ENCODE measurements at regions not wholly inside any gene's neighbourhood (a gene's known extent, or its start where the extent isn't known, plus 50 kb on each side); places are given as distances from the start of the nearest gene placed in this dataset.
"Not testable (repeated sequence)": the region's sequence is repeated elsewhere in the genome, so short reads cannot be mapped to it uniquely, and the experiment has no call there.

- H3K27me3 ChIP-seq (ENCODE audit: insufficient read depth, low read length, poor library complexity, severe bottlenecking); H4K20me1 ChIP-seq (ENCODE audit: insufficient read depth, low read length, poor library complexity, severe bottlenecking); H3K4me2 ChIP-seq (ENCODE audit: low read depth, low read length, poor library complexity, severe bottlenecking); H3F3A ChIP-seq (ENCODE audit: low read depth); H3K36me3 ChIP-seq (ENCODE audit: insufficient read depth, low read length); H3K4me3 ChIP-seq (ENCODE audit: low read length, poor library complexity, severe bottlenecking); H3K79me2 ChIP-seq (ENCODE audit: insufficient read depth, low read length); H3K4me1 ChIP-seq (ENCODE audit: insufficient read depth, low read length, poor library complexity, severe bottlenecking); H3K9me3 ChIP-seq (ENCODE audit: insufficient read depth, low read depth, low read length); H2AFZ ChIP-seq (ENCODE audit: low read length); H3K9ac ChIP-seq (ENCODE audit: low read depth, low read length, poor library complexity, severe bottlenecking); H3K9me2 ChIP-seq (replicated peaks; ENCODE audit: low read depth, low read length): not testable (repeated sequence)
These were observed 1093.1 kb upstream of the DEFB115 start for GRCh38 chr20:30164389-30164788.

- no peaks in the 10 kb centered on the region for H3K27me3 ChIP-seq (ENCODE audit: insufficient read depth, low read length, poor library complexity, severe bottlenecking)
These were observed 1089.9 kb upstream of the DEFB115 start for GRCh38 chr20:30167540-30167939.

DNA sequence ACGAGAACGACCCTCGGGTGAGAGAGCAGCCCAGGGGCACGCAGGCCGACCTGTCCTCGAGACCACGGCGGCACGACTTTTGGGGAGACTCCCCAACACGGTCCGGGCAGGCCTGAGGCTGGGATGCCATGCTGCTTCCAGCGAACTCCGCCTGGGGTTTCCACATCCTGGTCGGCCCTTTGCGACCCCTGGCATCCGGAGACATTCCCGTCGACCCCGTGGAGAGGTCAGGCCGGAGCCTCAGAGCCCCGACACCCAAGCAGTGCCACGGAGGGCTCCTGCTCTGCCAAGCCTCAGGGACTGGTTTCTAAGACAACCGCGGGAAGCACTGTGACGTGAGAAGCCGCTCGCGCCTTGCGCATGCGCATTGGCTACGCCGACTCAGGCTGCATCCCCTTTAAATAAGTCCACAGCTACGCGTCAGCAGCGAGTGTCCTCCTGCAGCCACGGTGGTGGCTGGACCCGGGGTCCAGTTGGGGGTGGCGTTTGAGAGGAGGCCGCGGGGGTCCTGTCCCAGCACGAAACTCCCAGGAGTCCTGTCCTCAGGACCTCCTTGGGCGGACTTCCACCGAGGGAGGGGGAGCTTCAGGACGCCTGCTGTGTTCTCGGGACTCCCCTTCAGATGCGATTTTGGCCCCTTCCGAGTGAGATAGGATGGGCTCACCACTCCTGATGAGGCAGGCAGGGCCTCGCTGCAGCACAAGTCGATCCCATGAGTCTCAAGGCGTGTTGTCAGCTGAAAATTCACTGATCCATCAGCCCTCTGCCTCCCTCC, 1089.3 kb upstream of the DEFB115 start:
- Histone ChIP-seq H3F3A (ENCODE audit: low read depth) (no peaks in the 10 kb centered on the region), H3K9me3 (ENCODE audit: insufficient read depth, low read depth, low read length) (no peaks in the 10 kb centered on the region), H3K4me3 (ENCODE audit: low read length, poor library complexity, severe bottlenecking) (no peak overlapping the region), H3K36me3 (ENCODE audit: insufficient read depth, low read length) (no peaks in the 10 kb centered on the region), H3K9ac (ENCODE audit: low read depth, low read length, poor library complexity, severe bottlenecking) (no peak overlapping the region), H3K79me2 (ENCODE audit: insufficient read depth, low read length) (no peaks in the 10 kb centered on the region), H3K4me2 (ENCODE audit: low read depth, low read length, poor library complexity, severe bottlenecking) (no peak overlapping the region), H2AFZ (ENCODE audit: low read length) (no peak overlapping the region), H4K20me1 (ENCODE audit: insufficient read depth, low read length, poor library complexity, severe bottlenecking) (no peaks in the 10 kb centered on the region), H3K9me2 (replicated peaks; ENCODE audit: low read depth, low read length) (no peaks in the 10 kb centered on the region), H3K4me1 (ENCODE audit: insufficient read depth, low read length, poor library complexity, severe bottlenecking) (peaks cover under 1% of the 10 kb centered on the region), H3K27me3 (ENCODE audit: insufficient read depth, low read length, poor library complexity, severe bottlenecking) (no peaks in the 10 kb centered on the region)
- TF ChIP-seq EZH2phosphoT487 (IDR thresholded peaks at IDR 0.05; ENCODE audit: borderline replicate concordance) = no peak
- TF ChIP-seq, protein P1, sequence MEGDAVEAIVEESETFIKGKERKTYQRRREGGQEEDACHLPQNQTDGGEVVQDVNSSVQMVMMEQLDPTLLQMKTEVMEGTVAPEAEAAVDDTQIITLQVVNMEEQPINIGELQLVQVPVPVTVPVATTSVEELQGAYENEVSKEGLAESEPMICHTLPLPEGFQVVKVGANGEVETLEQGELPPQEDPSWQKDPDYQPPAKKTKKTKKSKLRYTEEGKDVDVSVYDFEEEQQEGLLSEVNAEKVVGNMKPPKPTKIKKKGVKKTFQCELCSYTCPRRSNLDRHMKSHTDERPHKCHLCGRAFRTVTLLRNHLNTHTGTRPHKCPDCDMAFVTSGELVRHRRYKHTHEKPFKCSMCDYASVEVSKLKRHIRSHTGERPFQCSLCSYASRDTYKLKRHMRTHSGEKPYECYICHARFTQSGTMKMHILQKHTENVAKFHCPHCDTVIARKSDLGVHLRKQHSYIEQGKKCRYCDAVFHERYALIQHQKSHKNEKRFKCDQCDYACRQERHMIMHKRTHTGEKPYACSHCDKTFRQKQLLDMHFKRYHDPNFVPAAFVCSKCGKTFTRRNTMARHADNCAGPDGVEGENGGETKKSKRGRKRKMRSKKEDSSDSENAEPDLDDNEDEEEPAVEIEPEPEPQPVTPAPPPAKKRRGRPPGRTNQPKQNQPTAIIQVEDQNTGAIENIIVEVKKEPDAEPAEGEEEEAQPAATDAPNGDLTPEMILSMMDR (conservative IDR thresholded peaks at IDR 0.05; ENCODE audit: low read length) = no peak

More at GRCh38 chr20:30167540-30167939, 1089.9 kb upstream of the DEFB115 start:
- Histone ChIP-seq H3K4me2 (ENCODE audit: low read depth, low read length, poor library complexity, severe bottlenecking) (no peak overlapping the region), H3F3A (ENCODE audit: low read depth) (no peaks in the 10 kb centered on the region), H3K9ac (ENCODE audit: low read depth, low read length, poor library complexity, severe bottlenecking) (no peak overlapping the region), H2AFZ (ENCODE audit: low read length) (no peak overlapping the region), H3K9me2 (replicated peaks; ENCODE audit: low read depth, low read length) (no peaks in the 10 kb centered on the region), H4K20me1 (ENCODE audit: insufficient read depth, low read length, poor library complexity, severe bottlenecking) (no peaks in the 10 kb centered on the region), H3K9me3 (ENCODE audit: insufficient read depth, low read depth, low read length) (no peaks in the 10 kb centered on the region), H3K4me3 (ENCODE audit: low read length, poor library complexity, severe bottlenecking) (no peak overlapping the region), H3K36me3 (ENCODE audit: insufficient read depth, low read length) (no peaks in the 10 kb centered on the region), H3K79me2 (ENCODE audit: insufficient read depth, low read length) (no peaks in the 10 kb centered on the region), H3K4me1 (ENCODE audit: insufficient read depth, low read length, poor library complexity, severe bottlenecking) (no peaks in the 10 kb centered on the region)
- TF ChIP-seq EZH2phosphoT487 (IDR thresholded peaks at IDR 0.05; ENCODE audit: borderline replicate concordance) = no peak
- TF ChIP-seq, protein P1 (conservative IDR thresholded peaks at IDR 0.05; ENCODE audit: low read length) = no peak

GRCh38 chr20:30168800-30169138, 1088.7 kb upstream of the DEFB115 start:
- Histone ChIP-seq H3F3A (ENCODE audit: low read depth) (no peaks in the 10 kb centered on the region), H3K9me3 (ENCODE audit: insufficient read depth, low read depth, low read length) (no peaks in the 10 kb centered on the region), H3K4me1 (ENCODE audit: insufficient read depth, low read length, poor library complexity, severe bottlenecking) (peaks cover 4% of the 10 kb centered on the region), H3K36me3 (ENCODE audit: insufficient read depth, low read length) (no peaks in the 10 kb centered on the region), H3K9me2 (replicated peaks; ENCODE audit: low read depth, low read length) (no peaks in the 10 kb centered on the region), H2AFZ (ENCODE audit: low read length) (no peak overlapping the region), H3K4me3 (ENCODE audit: low read length, poor library complexity, severe bottlenecking) (no peak overlapping the region), H4K20me1 (ENCODE audit: insufficient read depth, low read length, poor library complexity, severe bottlenecking) (no peaks in the 10 kb centered on the region), H3K79me2 (ENCODE audit: insufficient read depth, low read length) (no peaks in the 10 kb centered on the region), H3K9ac (ENCODE audit: low read depth, low read length, poor library complexity, severe bottlenecking) (no peak overlapping the region), H3K4me2 (ENCODE audit: low read depth, low read length, poor library complexity, severe bottlenecking) (no peak overlapping the region), H3K27me3 (ENCODE audit: insufficient read depth, low read length, poor library complexity, severe bottlenecking) (no peaks in the 10 kb centered on the region)
- TF ChIP-seq EZH2phosphoT487 (IDR thresholded peaks at IDR 0.05; ENCODE audit: borderline replicate concordance) = no peak
- TF ChIP-seq, protein P1 (conservative IDR thresholded peaks at IDR 0.05; ENCODE audit: low read length) = no peak
